Right atrium auricular region (tissue), 2 donors: ENCODE measurements at regions not wholly inside any gene's neighbourhood (a gene's known extent, or its start where the extent isn't known, plus 50 kb on each side); places are given as distances from the start of the nearest gene placed in this dataset.

Experiments
- DNase-seq: peaks from one replicate; pipeline ENCODE4 v3.0.0-alpha.2; 2019; ENCODE audit warnings: low spot score
- H3K27ac ChIP-seq, 2 donors: fragments of 200-600 bp; sonication (generic); 1 replicate in 1 of 2; 2 replicates in 1 of 2; pipeline ENCODE4 v1.5.1; 2016 to 2019
- H3K27me3 ChIP-seq, 2 donors: fragments of 200-600 bp; sonication (generic); one replicate each; pipeline versions ENCODE4 v1.5.1 to v1.6.0; 2017 to 2019
- H3K36me3 ChIP-seq: fragments of 200-600 bp; sonication (generic); one replicate; pipeline ENCODE4 v1.5.1; 2016
- H3K4me1 ChIP-seq, 2 donors: fragments of 200-600 bp; sonication (generic); one replicate each; pipeline versions ENCODE4 v1.5.1 to v1.6.0; 2017 to 2019
- H3K4me3 ChIP-seq, 2 donors: fragments of 200-600 bp; sonication (generic); 1 replicate in 1 of 2; 2 replicates in 1 of 2; pipeline ENCODE4 v1.5.1; 2017 to 2019; ENCODE audit warnings: mild to moderate bottlenecking in 1 of 2, moderate library complexity in 1 of 2
- H3K9me3 ChIP-seq, 2 donors: fragments of 200-600 bp; sonication (generic); one replicate each; pipeline ENCODE4 v1.5.1; 2019
- TF ChIP-seq, protein P1 (sequence below), 2 donors: fragments of 200-600 bp; sonication (generic); IDR thresholded peaks; one replicate each; pipeline ENCODE4 v1.5.1; 2019; ENCODE audit warnings: antibody characterized with exemption in 2 of 2

DNA sequence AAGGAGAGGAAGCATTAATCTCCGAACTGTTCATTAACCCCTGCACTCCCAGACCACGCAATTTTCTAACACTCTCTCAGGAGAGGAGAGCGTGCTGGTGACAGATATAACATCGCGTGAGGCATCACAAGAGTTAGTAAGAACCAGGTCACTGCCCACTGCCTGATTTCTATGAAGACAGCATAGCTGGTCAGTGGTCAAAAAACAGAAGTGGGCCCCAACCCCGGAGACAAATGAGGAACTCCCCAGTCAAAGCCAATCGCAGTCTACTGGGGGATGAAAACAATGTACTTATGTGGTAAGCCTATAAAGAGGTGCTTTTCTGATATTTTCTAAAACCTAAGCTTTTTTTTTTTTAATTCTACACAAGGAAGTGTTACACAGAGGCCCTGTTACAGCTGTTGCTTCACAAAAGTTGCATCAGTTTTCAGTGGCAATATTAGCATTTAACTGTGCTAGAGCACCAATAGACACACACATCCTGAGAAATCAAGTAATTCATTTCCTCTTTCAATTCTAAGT lies 231.8 kb upstream of the IRF2BP2 start:
- Histone ChIP-seq H3K9me3 (no peaks in the 10 kb centered on the region), H3K36me3 (no peaks in the 10 kb centered on the region), H3K27me3 (no peaks in the 10 kb centered on the region), H3K4me1 (peaks cover 0 to 35% of the 10 kb centered on the region in 2 donors), H3K4me3 (no peak overlapping the region), H3K27ac (no peak overlapping the region)
- TF ChIP-seq, protein P1, sequence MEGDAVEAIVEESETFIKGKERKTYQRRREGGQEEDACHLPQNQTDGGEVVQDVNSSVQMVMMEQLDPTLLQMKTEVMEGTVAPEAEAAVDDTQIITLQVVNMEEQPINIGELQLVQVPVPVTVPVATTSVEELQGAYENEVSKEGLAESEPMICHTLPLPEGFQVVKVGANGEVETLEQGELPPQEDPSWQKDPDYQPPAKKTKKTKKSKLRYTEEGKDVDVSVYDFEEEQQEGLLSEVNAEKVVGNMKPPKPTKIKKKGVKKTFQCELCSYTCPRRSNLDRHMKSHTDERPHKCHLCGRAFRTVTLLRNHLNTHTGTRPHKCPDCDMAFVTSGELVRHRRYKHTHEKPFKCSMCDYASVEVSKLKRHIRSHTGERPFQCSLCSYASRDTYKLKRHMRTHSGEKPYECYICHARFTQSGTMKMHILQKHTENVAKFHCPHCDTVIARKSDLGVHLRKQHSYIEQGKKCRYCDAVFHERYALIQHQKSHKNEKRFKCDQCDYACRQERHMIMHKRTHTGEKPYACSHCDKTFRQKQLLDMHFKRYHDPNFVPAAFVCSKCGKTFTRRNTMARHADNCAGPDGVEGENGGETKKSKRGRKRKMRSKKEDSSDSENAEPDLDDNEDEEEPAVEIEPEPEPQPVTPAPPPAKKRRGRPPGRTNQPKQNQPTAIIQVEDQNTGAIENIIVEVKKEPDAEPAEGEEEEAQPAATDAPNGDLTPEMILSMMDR (IDR thresholded peaks at IDR 0.05), result no peak
- peak; percentile 72 for DNase-seq

DNA sequence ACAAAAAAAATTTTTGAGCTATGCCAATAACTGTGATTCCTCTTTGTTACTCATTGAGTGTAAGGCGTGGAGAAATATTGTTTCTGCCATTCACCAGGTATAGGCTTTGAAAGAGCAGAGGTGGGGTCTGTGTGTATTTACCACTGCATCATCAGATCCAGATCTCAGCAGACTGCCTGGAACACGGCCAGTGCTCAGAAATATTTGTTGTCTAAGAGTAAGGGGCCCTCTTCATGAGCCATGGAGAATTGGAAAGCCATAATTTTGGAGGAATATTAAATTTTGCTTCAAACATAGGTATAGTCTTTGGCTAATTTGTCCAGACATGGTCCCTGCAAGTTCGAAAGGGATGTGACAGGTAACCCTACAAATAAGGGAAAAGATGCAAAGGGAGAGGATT lies 231.3 kb upstream of the IRF2BP2 start:
- H3K4me1 ChIP-seq, result peaks cover 0 to 36% of the 10 kb centered on the region in 2 donors

DNA sequence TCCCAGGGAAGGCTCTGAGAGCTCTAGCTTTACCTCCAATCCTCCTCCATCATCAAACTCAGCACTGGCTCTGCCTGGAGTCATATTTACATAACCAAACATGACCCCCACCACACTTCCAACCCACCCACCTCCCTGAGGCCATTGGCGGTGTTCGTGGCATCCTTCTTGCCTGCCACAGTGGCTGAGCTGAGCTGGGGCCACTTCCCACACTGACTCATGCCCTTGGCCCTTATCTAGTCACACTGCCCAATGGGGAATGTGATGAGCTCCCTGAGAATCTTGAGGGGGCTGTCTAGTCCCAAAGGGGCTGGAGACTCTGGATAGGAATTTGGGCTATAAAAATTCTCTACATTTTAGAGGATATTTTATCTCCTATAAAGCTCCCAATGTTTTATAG lies 230.9 kb upstream of the IRF2BP2 start:
- DNase-seq, result peak; percentile 51
- Histone ChIP-seq H3K27ac (no peak overlapping the region), H3K4me3 (no peak overlapping the region), H3K9me3 (no peaks in the 10 kb centered on the region), H3K36me3 (no peaks in the 10 kb centered on the region), H3K4me1 (peaks cover 0 to 36% of the 10 kb centered on the region in 2 donors), H3K27me3 (no peaks in the 10 kb centered on the region)
- TF ChIP-seq, protein P1 (IDR thresholded peaks at IDR 0.05), result no peak

More for the DNA sequence above, 231.3 kb upstream of the IRF2BP2 start:
- no peak overlapping the region for H3K4me3 ChIP-seq
- no peaks in the 10 kb centered on the region for H3K9me3 ChIP-seq
- no peak overlapping the region for H3K27ac ChIP-seq
- H3K27me3 ChIP-seq, result no peaks in the 10 kb centered on the region
- H3K36me3 ChIP-seq, result no peaks in the 10 kb centered on the region
- no peak for DNase-seq
- TF ChIP-seq, protein P1 (IDR thresholded peaks at IDR 0.05), result no peak

GRCh38 chr1:234840253-234840652 lies 230.3 kb upstream of the IRF2BP2 start:
- H3K36me3 ChIP-seq, result no peaks in the 10 kb centered on the region
- H3K9me3 ChIP-seq, result no peaks in the 10 kb centered on the region
- H3K27me3 ChIP-seq, result no peaks in the 10 kb centered on the region
- peaks cover 0 to 34% of the 10 kb centered on the region in 2 donors for H3K4me1 ChIP-seq
- no peak overlapping the region for H3K4me3 ChIP-seq
- peak; percentile 30 for DNase-seq
- TF ChIP-seq, protein P1 (IDR thresholded peaks at IDR 0.05), result no peak
- H3K27ac ChIP-seq, result no peak overlapping the region

GRCh38 chr1:234839663-234840062 lies 229.7 kb upstream of the IRF2BP2 start:
- peaks cover 0 to 30% of the 10 kb centered on the region in 2 donors for H3K4me1 ChIP-seq
- TF ChIP-seq, protein P1 (IDR thresholded peaks at IDR 0.05), result no peak

GRCh38 chr1:234838820-234839219 lies 228.8 kb upstream of the IRF2BP2 start:
- H3K4me1 ChIP-seq, result peaks cover 0 to 22% of the 10 kb centered on the region in 2 donors
- TF ChIP-seq, protein P1 (IDR thresholded peaks at IDR 0.05), result no peak
- no peak overlapping the region for H3K4me3 ChIP-seq
- no peaks in the 10 kb centered on the region for H3K36me3 ChIP-seq
- H3K9me3 ChIP-seq, result no peaks in the 10 kb centered on the region
- no peak for DNase-seq
- no peaks in the 10 kb centered on the region for H3K27me3 ChIP-seq
- no peak overlapping the region for H3K27ac ChIP-seq

More at GRCh38 chr1:234839663-234840062, 229.7 kb upstream of the IRF2BP2 start:
- Histone ChIP-seq H3K27ac (no peak overlapping the region), H3K4me3 (no peak overlapping the region), H3K27me3 (no peaks in the 10 kb centered on the region), H3K9me3 (no peaks in the 10 kb centered on the region), H3K36me3 (no peaks in the 10 kb centered on the region)
- peak; percentile 36 for DNase-seq
